22Rv1 (cell line): ENCODE measurements at regions not wholly inside any gene's neighbourhood (a gene's known extent, or its start where the extent isn't known, plus 50 kb on each side); places are given as distances from the start of the nearest gene placed in this dataset.

ENCODE experiments used
- CTCF ChIP-seq: fragments of 450-650 bp; IDR thresholded peaks from 2 replicates; pipeline ENCODE4 v1.5.1; 2017; ENCODE audit warnings: mild to moderate bottlenecking
- ZFX ChIP-seq: fragments of 450-650 bp; IDR thresholded peaks from 2 replicates; pipeline ENCODE4 v1.6.1; 2017; ENCODE audit warnings: antibody characterized with exemption, borderline replicate concordance

DNA sequence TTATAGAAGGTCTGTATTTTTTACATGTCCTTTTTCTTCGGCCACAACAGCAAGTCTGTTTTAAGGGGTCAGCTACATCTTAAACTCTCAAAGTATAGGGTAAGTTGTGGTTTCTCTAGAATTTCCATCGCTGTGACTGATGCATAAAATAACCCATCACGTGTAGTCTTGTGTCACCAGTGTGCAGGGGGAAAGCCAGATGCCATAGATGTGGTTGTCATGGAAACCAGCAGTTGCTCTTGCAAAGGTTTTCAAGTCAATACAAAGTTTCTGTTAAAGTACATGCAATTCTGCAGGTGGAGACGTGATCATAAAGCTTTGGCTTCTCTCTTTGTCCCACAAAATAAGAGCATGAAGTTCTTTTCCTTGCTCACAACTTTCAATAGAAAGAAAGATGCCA lies 210.3 kb upstream of the ONECUT1 start:
- no peak for TF ChIP-seq CTCF
- TF ChIP-seq ZFX, result no peak
